A172 (cell line): ENCODE measurements at regions not wholly inside any gene's neighbourhood (a gene's known extent, or its start where the extent isn't known, plus 50 kb on each side); places are given as distances from the start of the nearest gene placed in this dataset.
"Not testable (repeated sequence)": the region's sequence is repeated elsewhere in the genome, so short reads cannot be mapped to it uniquely, and the experiment has no call there.

ENCODE experiments used
- DNase-seq: peaks from one replicate; pipeline ENCODE4 v3.0.0-alpha.2; 2015; ENCODE audit warnings: low spot score

GRCh38 chr2:185384822-185385560 lies 353.6 kb upstream of the FSIP2 start:
- no peak for DNase-seq

GRCh38 chr2:185388226-185388625 lies 350.4 kb upstream of the FSIP2 start:
- no peak for DNase-seq

- no peak for DNase-seq
Observed at GRCh38 chr2:185391543-185391942, 347.1 kb upstream of the FSIP2 start.

- DNase-seq = no peak
Observed at GRCh38 chr2:185393091-185393490, 345.5 kb upstream of the FSIP2 start.

GRCh38 chr2:185402474-185402873 lies 336.1 kb upstream of the FSIP2 start:
- no peak for DNase-seq

- DNase-seq = no peak
Observed at GRCh38 chr2:185404578-185404977, 334.0 kb upstream of the FSIP2 start.

- peak; percentile 18 for DNase-seq
Observed at GRCh38 chr2:185417111-185417510, 321.5 kb upstream of the FSIP2 start.

GRCh38 chr2:185417688-185418087 lies 320.9 kb upstream of the FSIP2 start:
- no peak for DNase-seq

GRCh38 chr2:185424958-185425629 lies 313.5 kb upstream of the FSIP2 start:
- not testable (repeated sequence) for DNase-seq

GRCh38 chr2:185428000-185428399 lies 310.6 kb upstream of the FSIP2 start:
- no peak for DNase-seq

GRCh38 chr2:185433824-185434223 lies 304.8 kb upstream of the FSIP2 start:
- DNase-seq = peak; percentile 75

- DNase-seq = peak; percentile 13
Observed at GRCh38 chr2:185436787-185437372, 301.7 kb upstream of the FSIP2 start.

GRCh38 chr2:185441486-185442005 lies 297.1 kb upstream of the FSIP2 start:
- no peak for DNase-seq

GRCh38 chr2:185456517-185456916 lies 282.1 kb upstream of the FSIP2 start:
- peak; percentile 64 for DNase-seq

GRCh38 chr2:185463481-185463880 lies 275.1 kb upstream of the FSIP2 start:
- DNase-seq = no peak

GRCh38 chr2:185466915-185467314 lies 271.7 kb upstream of the FSIP2 start:
- no peak for DNase-seq

GRCh38 chr2:185471441-185471840 lies 267.2 kb upstream of the FSIP2 start:
- no peak for DNase-seq

GRCh38 chr2:185472574-185472973 lies 266.0 kb upstream of the FSIP2 start:
- DNase-seq = no peak

- DNase-seq = no peak
Observed at GRCh38 chr2:185473838-185474237, 264.8 kb upstream of the FSIP2 start.

GRCh38 chr2:185475914-185476313 lies 262.7 kb upstream of the FSIP2 start:
- no peak for DNase-seq

GRCh38 chr2:185477452-185477851 lies 261.2 kb upstream of the FSIP2 start:
- no peak for DNase-seq

GRCh38 chr2:185484602-185485001 lies 254.0 kb upstream of the FSIP2 start:
- no peak for DNase-seq

GRCh38 chr2:185502351-185502750 lies 236.3 kb upstream of the FSIP2 start:
- DNase-seq = no peak
